ENCODE measurements at regions not wholly inside any gene's neighbourhood (a gene's known extent, or its start where the extent isn't known, plus 50 kb on each side); places are given as distances from the start of the nearest gene placed in this dataset.

DNA sequence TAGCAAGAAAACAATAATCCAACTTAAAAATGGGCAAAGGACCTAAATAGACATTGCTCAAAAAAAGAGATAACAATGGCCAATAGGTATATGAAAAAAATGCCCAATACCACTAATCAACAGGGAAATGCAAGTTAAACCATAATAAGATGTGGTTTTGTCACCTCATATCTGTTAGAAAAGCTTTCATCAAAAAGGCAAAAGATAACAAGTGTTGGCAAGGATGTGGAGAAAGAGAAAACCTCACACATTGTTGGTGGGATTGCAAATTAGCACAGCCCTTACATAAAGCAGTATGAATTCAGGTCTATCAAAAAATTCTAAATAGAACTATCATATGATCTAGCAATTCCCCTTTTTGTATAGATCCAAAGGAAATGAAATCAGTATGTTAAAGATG lies 387.2 kb upstream of the DUSP10 start:
- no peaks in the 10 kb centered on the region for H3K4me1 ChIP-seq (ENCODE audit: control insufficient read depth in 5 of 5, insufficient read depth in 5 of 5, low read length in 5 of 5)
- H3K36me3 ChIP-seq (ENCODE audit: control insufficient read depth in 5 of 5, insufficient read depth in 5 of 5, low read length in 5 of 5), result no peaks in the 10 kb centered on the region
- no peak overlapping the region for H3K4me3 ChIP-seq (ENCODE audit: low read depth in 1 of 5, low read length in 5 of 5)
- no peaks in the 10 kb centered on the region for H3K27me3 ChIP-seq (ENCODE audit: control insufficient read depth in 5 of 5, insufficient read depth in 4 of 5, low read length in 5 of 5)
- no peak overlapping the region for H3K27ac ChIP-seq (ENCODE audit: low read depth, low read length)
- no peak overlapping the region for H3K9ac ChIP-seq (ENCODE audit: low read length in 5 of 5)
- peaks cover 0 to 3% (median 0%) of the 10 kb centered on the region in 5 donors for H3K9me3 ChIP-seq (ENCODE audit: control insufficient read depth in 5 of 5, low read length in 5 of 5)

DNA sequence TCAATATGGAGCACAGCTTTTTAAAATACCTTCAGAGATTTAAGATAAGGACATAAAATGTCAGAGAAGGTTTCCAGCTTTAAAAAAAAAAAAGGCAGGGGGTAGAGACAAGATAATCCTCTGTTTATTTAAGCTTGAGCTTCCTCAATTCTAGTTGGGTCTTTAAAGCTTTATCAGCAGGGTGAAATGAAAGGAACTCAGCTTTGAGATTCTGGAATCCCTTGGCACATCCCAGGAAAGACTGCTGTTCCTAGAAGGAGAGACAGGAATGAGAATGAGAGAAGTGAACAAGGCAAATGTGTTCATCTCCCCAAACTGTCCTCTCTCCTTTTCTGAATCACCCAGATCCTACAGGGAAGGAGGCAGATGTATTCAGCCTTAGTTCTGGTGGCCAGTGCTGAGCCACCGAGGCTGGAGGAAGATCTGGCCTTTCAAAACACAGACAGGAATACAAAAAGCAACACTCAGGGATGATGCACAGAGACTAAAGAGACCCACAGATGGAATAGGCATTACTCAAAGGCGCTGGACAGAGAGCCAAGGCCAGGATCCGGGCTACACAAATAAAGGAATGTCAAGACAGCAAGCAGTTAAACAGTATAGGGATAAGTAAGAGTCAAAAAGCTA lies 385.8 kb upstream of the DUSP10 start:
- H3K36me3 ChIP-seq (ENCODE audit: control insufficient read depth in 5 of 5, insufficient read depth in 5 of 5, low read length in 5 of 5), result no peaks in the 10 kb centered on the region
- H3K4me1 ChIP-seq (ENCODE audit: control insufficient read depth in 5 of 5, insufficient read depth in 5 of 5, low read length in 5 of 5), result no peaks in the 10 kb centered on the region
- no peak overlapping the region for H3K9ac ChIP-seq (ENCODE audit: low read length in 5 of 5)
- H3K4me3 ChIP-seq (ENCODE audit: low read depth in 1 of 5, low read length in 5 of 5), result no peak overlapping the region
- H3K27ac ChIP-seq (ENCODE audit: low read depth, low read length), result no peak overlapping the region
- no peaks in the 10 kb centered on the region for H3K9me3 ChIP-seq (ENCODE audit: control insufficient read depth in 5 of 5, low read length in 5 of 5)
- H3K27me3 ChIP-seq (ENCODE audit: control insufficient read depth in 5 of 5, insufficient read depth in 4 of 5, low read length in 5 of 5), result no peaks in the 10 kb centered on the region

DNA sequence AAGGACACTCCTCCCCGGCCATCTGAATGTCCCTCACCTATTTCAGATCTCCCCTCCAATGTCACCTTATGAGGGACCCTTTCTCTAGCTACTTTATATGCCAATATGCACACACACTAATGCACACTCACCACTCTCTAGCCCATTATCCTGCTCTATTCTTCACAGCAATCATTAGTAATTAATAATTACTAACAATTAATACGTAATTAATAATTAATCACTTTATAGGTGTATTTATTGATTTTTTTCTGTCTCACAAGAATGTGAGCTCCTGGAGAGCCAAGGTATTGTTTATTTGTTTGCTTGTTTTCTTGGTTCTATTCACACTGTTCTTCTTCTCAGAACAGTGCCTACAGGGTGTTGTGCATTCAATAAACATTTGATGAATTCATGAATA lies 385.2 kb upstream of the DUSP10 start:
- Histone ChIP-seq H3K4me1 (ENCODE audit: control insufficient read depth in 5 of 5, insufficient read depth in 5 of 5, low read length in 5 of 5) (no peaks in the 10 kb centered on the region), H3K36me3 (ENCODE audit: control insufficient read depth in 5 of 5, insufficient read depth in 5 of 5, low read length in 5 of 5) (no peaks in the 10 kb centered on the region)

DNA sequence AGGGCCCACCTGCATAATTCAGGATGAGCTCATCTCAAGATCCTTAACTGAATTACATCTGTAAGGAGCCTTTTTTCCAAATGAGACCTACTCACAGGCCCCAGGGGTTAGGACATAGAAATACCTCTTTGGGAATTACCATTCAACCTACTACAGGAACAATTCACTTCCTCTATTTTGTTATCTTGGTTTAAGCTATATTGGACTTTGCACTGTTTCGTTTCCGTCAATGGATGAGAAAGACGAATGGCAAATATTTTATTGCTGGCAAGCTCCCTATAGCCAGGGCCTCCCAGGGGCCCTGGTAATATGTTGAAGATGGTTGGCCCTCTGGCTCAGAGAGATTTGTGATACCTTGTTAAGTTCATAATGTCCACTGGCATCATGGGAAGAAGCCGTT lies 384.2 kb upstream of the DUSP10 start:
- Histone ChIP-seq H3K27me3 (ENCODE audit: control insufficient read depth in 5 of 5, insufficient read depth in 4 of 5, low read length in 5 of 5) (no peaks in the 10 kb centered on the region), H3K9me3 (ENCODE audit: control insufficient read depth in 5 of 5, low read length in 5 of 5) (no peaks in the 10 kb centered on the region), H3K4me1 (ENCODE audit: control insufficient read depth in 5 of 5, insufficient read depth in 5 of 5, low read length in 5 of 5) (no peaks in the 10 kb centered on the region), H3K36me3 (ENCODE audit: control insufficient read depth in 5 of 5, insufficient read depth in 5 of 5, low read length in 5 of 5) (no peaks in the 10 kb centered on the region), H3K9ac (ENCODE audit: low read length in 5 of 5) (no peak overlapping the region), H3K27ac (ENCODE audit: low read depth, low read length) (no peak overlapping the region), H3K4me3 (ENCODE audit: low read depth in 1 of 5, low read length in 5 of 5) (no peak overlapping the region)

More for the DNA sequence above, 385.2 kb upstream of the DUSP10 start:
- no peak overlapping the region for H3K4me3 ChIP-seq (ENCODE audit: low read depth in 1 of 5, low read length in 5 of 5)
- no peaks in the 10 kb centered on the region for H3K27me3 ChIP-seq (ENCODE audit: control insufficient read depth in 5 of 5, insufficient read depth in 4 of 5, low read length in 5 of 5)
- H3K9ac ChIP-seq (ENCODE audit: low read length in 5 of 5), result no peak overlapping the region
- H3K27ac ChIP-seq (ENCODE audit: low read depth, low read length), result no peak overlapping the region
- no peaks in the 10 kb centered on the region for H3K9me3 ChIP-seq (ENCODE audit: control insufficient read depth in 5 of 5, low read length in 5 of 5)

DNA sequence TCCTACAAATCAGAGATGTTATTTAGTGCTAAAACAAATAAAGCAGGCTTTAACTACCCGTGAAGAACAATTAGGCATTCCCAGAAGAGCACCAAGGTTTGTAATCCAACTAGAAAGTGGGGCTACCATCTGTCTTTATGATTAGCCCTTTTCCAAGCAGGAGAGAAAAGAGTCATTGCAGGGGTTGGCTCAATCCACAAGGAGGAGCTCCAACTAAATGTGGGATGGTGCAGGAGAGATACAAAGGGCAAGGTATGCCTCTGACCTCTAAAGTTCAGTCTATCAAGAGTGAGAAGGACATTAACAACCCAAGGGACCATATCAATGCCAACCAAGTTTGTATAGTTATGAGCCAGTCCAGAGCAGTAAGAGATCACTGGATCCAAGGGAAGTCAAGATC lies 382.7 kb upstream of the DUSP10 start:
- H3K36me3 ChIP-seq (ENCODE audit: control insufficient read depth in 5 of 5, insufficient read depth in 5 of 5, low read length in 5 of 5), result no peaks in the 10 kb centered on the region
- H3K27me3 ChIP-seq (ENCODE audit: control insufficient read depth in 5 of 5, insufficient read depth in 4 of 5, low read length in 5 of 5), result no peaks in the 10 kb centered on the region
- H3K4me1 ChIP-seq (ENCODE audit: control insufficient read depth in 5 of 5, insufficient read depth in 5 of 5, low read length in 5 of 5), result no peaks in the 10 kb centered on the region
- H3K27ac ChIP-seq (ENCODE audit: low read depth, low read length), result no peak overlapping the region
- H3K4me3 ChIP-seq (ENCODE audit: low read depth in 1 of 5, low read length in 5 of 5), result no peak overlapping the region
- no peak overlapping the region for H3K9ac ChIP-seq (ENCODE audit: low read length in 5 of 5)
- H3K9me3 ChIP-seq (ENCODE audit: control insufficient read depth in 5 of 5, low read length in 5 of 5), result no peaks in the 10 kb centered on the region

DNA sequence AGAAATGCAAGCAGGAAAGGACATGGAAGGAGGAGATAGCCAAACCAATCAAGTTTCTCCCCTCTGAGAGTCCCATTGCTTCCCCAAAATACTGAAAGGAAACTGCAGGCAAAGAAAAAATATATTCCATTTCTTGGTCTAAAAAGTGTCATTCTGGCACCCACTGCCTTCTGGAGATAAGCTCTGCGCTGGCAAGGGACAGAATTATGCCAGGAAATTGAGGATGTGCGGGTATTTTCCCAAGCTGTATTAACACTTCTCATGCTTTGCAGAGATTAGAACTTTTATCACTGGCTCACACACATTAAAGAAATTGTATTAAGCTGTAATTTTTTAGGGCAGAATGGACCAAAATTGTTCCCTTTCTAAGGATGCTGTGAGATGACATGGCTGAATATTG lies 381.2 kb upstream of the DUSP10 start:
- no peak overlapping the region for H3K9ac ChIP-seq (ENCODE audit: low read length in 5 of 5)
- H3K4me3 ChIP-seq (ENCODE audit: low read depth in 1 of 5, low read length in 5 of 5), result no peak overlapping the region
- H3K4me1 ChIP-seq (ENCODE audit: control insufficient read depth in 5 of 5, insufficient read depth in 5 of 5, low read length in 5 of 5), result no peaks in the 10 kb centered on the region
- no peaks in the 10 kb centered on the region for H3K36me3 ChIP-seq (ENCODE audit: control insufficient read depth in 5 of 5, insufficient read depth in 5 of 5, low read length in 5 of 5)
- no peaks in the 10 kb centered on the region for H3K9me3 ChIP-seq (ENCODE audit: control insufficient read depth in 5 of 5, low read length in 5 of 5)
- H3K27me3 ChIP-seq (ENCODE audit: control insufficient read depth in 5 of 5, insufficient read depth in 4 of 5, low read length in 5 of 5), result no peaks in the 10 kb centered on the region
- no peak overlapping the region for H3K27ac ChIP-seq (ENCODE audit: low read depth, low read length)

DNA sequence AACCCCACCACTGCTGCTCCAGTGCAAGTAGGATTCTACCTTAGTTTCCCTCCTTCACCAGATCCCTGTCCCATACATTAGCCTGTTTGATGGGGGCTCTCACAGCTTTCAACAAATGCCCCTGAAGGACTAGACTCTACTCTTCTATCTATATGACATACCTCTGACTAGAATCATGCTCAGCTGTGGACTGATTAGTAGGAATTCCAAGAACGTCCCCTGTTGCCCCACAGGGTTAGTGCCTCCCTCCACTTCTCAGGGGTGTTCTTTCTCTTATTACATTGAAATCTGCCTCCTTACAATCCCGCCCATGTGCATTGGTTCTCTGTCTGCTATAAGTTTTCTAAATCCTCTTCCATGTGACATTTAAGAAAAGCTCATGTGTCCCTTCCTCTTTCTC lies 375.9 kb upstream of the DUSP10 start:
- Histone ChIP-seq H3K9ac (ENCODE audit: low read length in 5 of 5) (no peak overlapping the region), H3K27me3 (ENCODE audit: control insufficient read depth in 5 of 5, insufficient read depth in 4 of 5, low read length in 5 of 5) (no peaks in the 10 kb centered on the region), H3K9me3 (ENCODE audit: control insufficient read depth in 5 of 5, low read length in 5 of 5) (no peaks in the 10 kb centered on the region), H3K4me3 (ENCODE audit: low read depth in 1 of 5, low read length in 5 of 5) (no peak overlapping the region), H3K4me1 (ENCODE audit: control insufficient read depth in 5 of 5, insufficient read depth in 5 of 5, low read length in 5 of 5) (no peaks in the 10 kb centered on the region), H3K27ac (ENCODE audit: low read depth, low read length) (no peak overlapping the region), H3K36me3 (ENCODE audit: control insufficient read depth in 5 of 5, insufficient read depth in 5 of 5, low read length in 5 of 5) (no peaks in the 10 kb centered on the region)

DNA sequence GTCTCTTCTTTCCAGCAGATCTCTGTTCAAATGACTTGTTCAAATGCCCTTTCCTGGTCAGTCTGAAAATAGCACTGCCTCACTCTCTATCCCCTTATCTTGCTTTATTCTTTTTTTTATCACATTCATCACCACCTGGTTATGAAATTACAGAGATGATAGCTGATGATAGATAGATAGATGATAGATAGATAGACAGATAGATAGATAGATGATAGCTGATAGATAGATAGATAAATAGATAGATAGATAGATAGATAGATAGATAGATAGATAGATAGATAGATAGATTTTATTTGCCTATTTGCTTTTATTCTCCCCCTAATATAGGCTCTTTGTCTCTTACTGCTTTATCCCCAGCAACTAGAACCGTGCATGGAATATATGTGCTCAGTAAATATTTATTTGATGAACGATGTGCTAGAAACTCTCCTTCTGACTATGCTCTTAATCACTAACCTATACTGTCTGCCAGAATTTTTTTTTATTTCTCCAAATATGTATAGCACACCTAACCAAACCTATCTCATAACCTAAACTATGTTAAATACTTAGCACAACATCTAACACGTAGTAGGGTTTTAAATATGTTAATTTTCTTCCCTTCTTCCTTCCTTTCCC lies 372.8 kb upstream of the DUSP10 start:
- Histone ChIP-seq H3K9ac (ENCODE audit: low read length in 5 of 5) (no peak overlapping the region), H3K4me1 (ENCODE audit: control insufficient read depth in 5 of 5, insufficient read depth in 5 of 5, low read length in 5 of 5) (no peaks in the 10 kb centered on the region), H3K36me3 (ENCODE audit: control insufficient read depth in 5 of 5, insufficient read depth in 5 of 5, low read length in 5 of 5) (no peaks in the 10 kb centered on the region), H3K27ac (ENCODE audit: low read depth, low read length) (no peak overlapping the region), H3K9me3 (ENCODE audit: control insufficient read depth in 5 of 5, low read length in 5 of 5) (no peaks in the 10 kb centered on the region), H3K27me3 (ENCODE audit: control insufficient read depth in 5 of 5, insufficient read depth in 4 of 5, low read length in 5 of 5) (no peaks in the 10 kb centered on the region), H3K4me3 (ENCODE audit: low read depth in 1 of 5, low read length in 5 of 5) (no peak overlapping the region)

DNA sequence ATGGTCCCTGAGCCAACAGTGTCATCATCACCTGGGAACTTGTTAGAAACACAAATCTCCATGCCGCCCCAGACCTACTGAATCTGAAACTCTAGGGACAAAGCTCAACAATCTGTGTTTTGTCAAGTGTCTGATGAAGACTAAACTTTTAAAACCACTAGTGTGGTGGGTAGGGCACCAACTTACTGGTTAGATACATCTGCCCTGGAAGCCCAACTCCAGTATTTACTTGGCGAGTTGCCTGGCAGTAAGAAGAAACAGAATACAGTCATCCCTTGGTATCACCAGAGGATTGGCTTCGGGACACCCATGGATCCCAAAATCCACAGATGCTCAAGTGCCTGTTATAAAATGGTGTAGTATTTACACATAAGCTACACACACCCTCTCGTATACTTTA lies 367.9 kb upstream of the DUSP10 start:
- Histone ChIP-seq H3K27ac (ENCODE audit: low read depth, low read length) (no peak overlapping the region), H3K4me3 (ENCODE audit: low read depth in 1 of 5, low read length in 5 of 5) (no peak overlapping the region), H3K9ac (ENCODE audit: low read length in 5 of 5) (no peak overlapping the region), H3K27me3 (ENCODE audit: control insufficient read depth in 5 of 5, insufficient read depth in 4 of 5, low read length in 5 of 5) (no peaks in the 10 kb centered on the region), H3K36me3 (ENCODE audit: control insufficient read depth in 5 of 5, insufficient read depth in 5 of 5, low read length in 5 of 5) (no peaks in the 10 kb centered on the region), H3K4me1 (ENCODE audit: control insufficient read depth in 5 of 5, insufficient read depth in 5 of 5, low read length in 5 of 5) (no peaks in the 10 kb centered on the region), H3K9me3 (ENCODE audit: control insufficient read depth in 5 of 5, low read length in 5 of 5) (no peaks in the 10 kb centered on the region)

DNA sequence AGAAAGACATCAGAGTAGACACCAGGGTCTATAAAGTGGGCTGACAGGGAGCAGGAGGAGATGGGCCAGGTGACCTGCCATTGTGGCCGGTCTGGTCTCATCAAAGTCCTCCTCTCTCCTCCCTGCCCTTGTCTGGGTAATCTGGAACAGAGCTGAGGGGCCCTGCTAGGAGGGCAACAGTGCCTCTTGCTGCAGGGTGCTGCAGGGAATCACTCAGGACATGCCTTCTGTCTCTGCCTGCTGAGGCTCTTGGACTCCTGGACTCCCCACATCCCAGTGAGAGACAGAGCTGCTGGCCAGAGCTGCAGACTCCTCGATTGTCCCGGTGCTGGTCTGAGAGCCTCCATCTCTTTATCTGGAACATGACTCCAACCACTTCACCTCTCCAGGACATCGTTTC lies 366.1 kb upstream of the DUSP10 start:
- H3K4me1 ChIP-seq (ENCODE audit: control insufficient read depth in 5 of 5, insufficient read depth in 5 of 5, low read length in 5 of 5), result no peaks in the 10 kb centered on the region
- H3K36me3 ChIP-seq (ENCODE audit: control insufficient read depth in 5 of 5, insufficient read depth in 5 of 5, low read length in 5 of 5), result no peaks in the 10 kb centered on the region
- no peak overlapping the region for H3K4me3 ChIP-seq (ENCODE audit: low read depth in 1 of 5, low read length in 5 of 5)
- H3K27me3 ChIP-seq (ENCODE audit: control insufficient read depth in 5 of 5, insufficient read depth in 4 of 5, low read length in 5 of 5), result no peaks in the 10 kb centered on the region
- no peak overlapping the region for H3K27ac ChIP-seq (ENCODE audit: low read depth, low read length)
- no peaks in the 10 kb centered on the region for H3K9me3 ChIP-seq (ENCODE audit: control insufficient read depth in 5 of 5, low read length in 5 of 5)
- no peak overlapping the region for H3K9ac ChIP-seq (ENCODE audit: low read length in 5 of 5)
